Testis (tissue), 2 donors: ENCODE measurements at regions not wholly inside any gene's neighbourhood (a gene's known extent, or its start where the extent isn't known, plus 50 kb on each side); places are given as distances from the start of the nearest gene placed in this dataset.
"Not testable (repeated sequence)": the region's sequence is repeated elsewhere in the genome, so short reads cannot be mapped to it uniquely, and the experiment has no call there.

ENCODE experiments used
- DNase-seq: peaks from one replicate; pipeline ENCODE4 v3.0.0-alpha.2; 2019
- H3K27ac ChIP-seq, 2 donors: fragments of 200-600 bp; sonication (generic); one replicate each; pipeline ENCODE4 v1.5.1; 2019
- H3K27me3 ChIP-seq: fragments of 200-600 bp; sonication (generic); one replicate; pipeline ENCODE4 v1.5.1; 2019
- H3K36me3 ChIP-seq: fragments of 200-600 bp; sonication (generic); one replicate; pipeline ENCODE4 v1.5.1; 2017; ENCODE audit warnings: low read depth; ENCODE audit errors: missing control alignments
- H3K4me1 ChIP-seq: fragments of 200-600 bp; sonication (generic); one replicate; pipeline ENCODE4 v1.5.1; 2019
- H3K4me3 ChIP-seq, 2 donors: fragments of 200-600 bp; sonication (generic); one replicate each; pipeline ENCODE4 v1.5.1; 2017 to 2019
- H3K9me3 ChIP-seq: fragments of 200-600 bp; sonication (generic); one replicate; pipeline ENCODE4 v1.5.1; 2017
- POLR2A ChIP-seq: fragments of 450-650 bp; IDR thresholded peaks from one replicate; pipeline ENCODE4 v1.6.1; 2017; ENCODE audit warnings: antibody characterized with exemption, mild to moderate bottlenecking, moderate library complexity
- WGBS, 2 donors: methylation state at CpG; one replicate each; pipeline ENCODE4 v1.1.5; 2018; 5-methylcytosine and 5-hydroxymethylcytosine counted together
- intact Hi-C: fragments of 100-400 bp; cut with DNase I; formaldehyde crosslinking; loops from one replicate; pipeline ENCODE4 v1.15.1; 2023; ENCODE audit warnings: low total_unique reads
- TF ChIP-seq, protein P1 (sequence below), 3 experiments: fragments of 450-650 bp in 2 of 3; fragments of 200-600 bp in 1 of 3; sonication (generic) in 1 of 3; IDR thresholded peaks; one replicate each; pipeline ENCODE4 v1.5.1; 2016 to 2019; ENCODE audit warnings: antibody characterized with exemption in 3 of 3, mild to moderate bottlenecking in 2 of 3, moderate library complexity in 1 of 3

DNA sequence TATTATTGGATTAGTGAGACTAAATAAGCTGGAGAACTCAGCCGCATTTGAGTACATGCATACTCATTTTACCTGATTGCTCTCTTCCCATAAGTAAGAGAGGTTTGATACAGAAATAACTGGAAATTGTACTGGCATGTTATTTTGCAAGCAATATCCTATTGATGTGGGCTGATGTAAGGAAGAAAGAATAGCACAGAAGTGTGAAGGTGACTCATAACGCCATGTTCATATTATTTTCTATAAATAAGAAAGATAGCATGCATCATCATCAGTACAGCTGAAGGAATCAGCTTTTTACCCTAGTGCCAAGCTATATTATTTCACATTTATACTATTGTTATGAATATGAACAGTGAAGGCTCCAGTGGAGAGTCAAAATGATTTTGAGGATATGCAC lies 138.3 kb upstream of the FAM47A start:
- 93 to 95% methylated on average over 2 of the region's 2 CpGs for WGBS, 2 donors
- intact Hi-C loops, result no loop called here
- Histone ChIP-seq H3K36me3 (no peaks in the 10 kb centered on the region), H3K4me3 (no peak overlapping the region), H3K4me1 (no peaks in the 10 kb centered on the region), H3K9me3 (no peaks in the 10 kb centered on the region), H3K27me3 (no peaks in the 10 kb centered on the region), H3K27ac (no peak overlapping the region)
- TF ChIP-seq, protein P1, sequence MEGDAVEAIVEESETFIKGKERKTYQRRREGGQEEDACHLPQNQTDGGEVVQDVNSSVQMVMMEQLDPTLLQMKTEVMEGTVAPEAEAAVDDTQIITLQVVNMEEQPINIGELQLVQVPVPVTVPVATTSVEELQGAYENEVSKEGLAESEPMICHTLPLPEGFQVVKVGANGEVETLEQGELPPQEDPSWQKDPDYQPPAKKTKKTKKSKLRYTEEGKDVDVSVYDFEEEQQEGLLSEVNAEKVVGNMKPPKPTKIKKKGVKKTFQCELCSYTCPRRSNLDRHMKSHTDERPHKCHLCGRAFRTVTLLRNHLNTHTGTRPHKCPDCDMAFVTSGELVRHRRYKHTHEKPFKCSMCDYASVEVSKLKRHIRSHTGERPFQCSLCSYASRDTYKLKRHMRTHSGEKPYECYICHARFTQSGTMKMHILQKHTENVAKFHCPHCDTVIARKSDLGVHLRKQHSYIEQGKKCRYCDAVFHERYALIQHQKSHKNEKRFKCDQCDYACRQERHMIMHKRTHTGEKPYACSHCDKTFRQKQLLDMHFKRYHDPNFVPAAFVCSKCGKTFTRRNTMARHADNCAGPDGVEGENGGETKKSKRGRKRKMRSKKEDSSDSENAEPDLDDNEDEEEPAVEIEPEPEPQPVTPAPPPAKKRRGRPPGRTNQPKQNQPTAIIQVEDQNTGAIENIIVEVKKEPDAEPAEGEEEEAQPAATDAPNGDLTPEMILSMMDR (IDR thresholded peaks at IDR 0.05), result no peak
- no peak for TF ChIP-seq POLR2A
- no peak for DNase-seq

GRCh38 chrX:34238896-34239295 lies 106.8 kb upstream of the FAM47A start:
- WGBS, 2 donors, result 55 to 61% methylated on average over 4 of the region's 4 CpGs
- H3K36me3 ChIP-seq, result no peaks in the 10 kb centered on the region
- DNase-seq, result no peak

GRCh38 chrX:34230156-34230555 lies 98.0 kb upstream of the FAM47A start:
- DNase-seq, H3K36me3 ChIP-seq, H3K27ac ChIP-seq, H3K9me3 ChIP-seq, intact Hi-C loops, H3K27me3 ChIP-seq, H3K4me1 ChIP-seq, H3K4me3 ChIP-seq: not testable (repeated sequence)
- 65 to 88% methylated on average over 4 to 6 of the region's 6 CpGs for WGBS, 2 donors

More at GRCh38 chrX:34238896-34239295, 106.8 kb upstream of the FAM47A start:
- intact Hi-C loops, result no loop called here
- TF ChIP-seq, protein P1 (IDR thresholded peaks at IDR 0.05), result no peak
- TF ChIP-seq POLR2A, result no peak
- Histone ChIP-seq H3K27me3 (no peaks in the 10 kb centered on the region), H3K4me1 (no peaks in the 10 kb centered on the region), H3K27ac (no peak overlapping the region), H3K4me3 (no peak overlapping the region), H3K9me3 (no peaks in the 10 kb centered on the region)

- no peak for DNase-seq
- no peak for TF ChIP-seq POLR2A
- TF ChIP-seq, protein P1 (IDR thresholded peaks at IDR 0.05), result no peak
These were observed 95.7 kb upstream of the FAM47A start for GRCh38 chrX:34227804-34228203.

DNA sequence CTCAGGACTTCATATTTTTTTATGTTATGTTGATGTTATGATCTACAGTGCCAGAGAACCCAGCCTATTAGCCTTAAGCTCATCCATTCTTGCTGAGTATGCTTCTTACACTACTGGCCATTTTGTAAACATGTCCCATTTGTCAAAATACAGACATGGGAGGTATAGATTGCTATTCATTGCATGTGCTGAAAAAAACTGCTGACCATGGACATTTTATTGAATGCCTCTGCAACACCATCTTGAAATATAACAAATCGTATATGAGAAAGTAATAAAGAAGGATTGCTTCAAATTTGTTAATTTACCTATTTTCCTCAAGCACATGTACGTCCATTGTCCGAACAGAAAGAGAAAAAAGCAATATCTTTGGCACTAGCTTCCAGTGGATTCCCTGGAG lies 91.5 kb upstream of the FAM47A start:
- Histone ChIP-seq H3K4me3 (no peak overlapping the region), H3K27me3 (no peaks in the 10 kb centered on the region), H3K27ac (no peak overlapping the region), H3K36me3 (no peaks in the 10 kb centered on the region), H3K9me3 (no peaks in the 10 kb centered on the region), H3K4me1 (no peaks in the 10 kb centered on the region)
- DNase-seq, result no peak
- no peak for TF ChIP-seq POLR2A
- TF ChIP-seq, protein P1 (IDR thresholded peaks at IDR 0.05), result no peak
- 55 to 56% methylated on average over 3 of the region's 3 CpGs for WGBS, 2 donors
- intact Hi-C loops, result no loop called here

More at GRCh38 chrX:34227804-34228203, 95.7 kb upstream of the FAM47A start:
- Histone ChIP-seq H3K27ac (no peak overlapping the region), H3K4me1 (no peaks in the 10 kb centered on the region), H3K9me3 (no peaks in the 10 kb centered on the region), H3K4me3 (no peak overlapping the region), H3K36me3 (no peaks in the 10 kb centered on the region), H3K27me3 (no peaks in the 10 kb centered on the region)
- 94 to 97% methylated on average over 2 of the region's 2 CpGs for WGBS, 2 donors
- intact Hi-C loops, result no loop called here
